NCI-H524 (cell line): ENCODE measurements at regions not wholly inside any gene's neighbourhood (a gene's known extent, or its start where the extent isn't known, plus 50 kb on each side); places are given as distances from the start of the nearest gene placed in this dataset.

Source experiments
- DNase-seq, 2 experiments: peaks; one replicate each; lab custom pipeline; 2025; lab: John Stamatoyannopoulos, UW

GRCh38 chr2:74735009-74735408, 81.0 kb downstream of the SEMA4F start:
- DNase-seq: no peak

GRCh38 chr2:74735564-74735963, 81.5 kb downstream of the SEMA4F start:
- DNase-seq: peak; percentile 88 to 92

- DNase-seq: no peak
These were observed 82.5 kb downstream of the SEMA4F start for GRCh38 chr2:74736589-74736988.

GRCh38 chr2:74738586-74738985, 84.5 kb downstream of the SEMA4F start:
- no peak for DNase-seq

GRCh38 chr2:74739129-74739528, 85.1 kb downstream of the SEMA4F start:
- DNase-seq: no peak

- no peak for DNase-seq
These were observed 85.7 kb downstream of the SEMA4F start for GRCh38 chr2:74739733-74740241.

- DNase-seq: no peak
These were observed 86.3 kb downstream of the SEMA4F start for GRCh38 chr2:74740395-74740740.

- peak in 1 of 2 experiments; percentile 17 for DNase-seq
These were observed 86.8 kb downstream of the SEMA4F start for GRCh38 chr2:74740741-74741431.

- DNase-seq: peak; percentile 14 to 68
These were observed 87.6 kb downstream of the SEMA4F start for GRCh38 chr2:74741629-74742028.

- no peak for DNase-seq
These were observed 88.4 kb downstream of the SEMA4F start for GRCh38 chr2:74742471-74742870.

GRCh38 chr2:74743039-74743438, 89.0 kb downstream of the SEMA4F start:
- peak in 1 of 2 experiments; percentile 27 for DNase-seq

- DNase-seq: no peak
These were observed 89.7 kb downstream of the SEMA4F start for GRCh38 chr2:74743778-74744177.

- DNase-seq: peak in 1 of 2 experiments; percentile 42
These were observed 89.0 kb upstream of the HK2 start for GRCh38 chr2:74744731-74745515.

GRCh38 chr2:74745766-74746165, 88.2 kb upstream of the HK2 start:
- no peak for DNase-seq

- DNase-seq: no peak
These were observed 87.4 kb upstream of the HK2 start for GRCh38 chr2:74746480-74746879.

- no peak for DNase-seq
These were observed 86.4 kb upstream of the HK2 start for GRCh38 chr2:74747411-74748080.

- DNase-seq: no peak
These were observed 85.3 kb upstream of the HK2 start for GRCh38 chr2:74748665-74749064.

GRCh38 chr2:74749432-74749831, 84.5 kb upstream of the HK2 start:
- no peak for DNase-seq

- DNase-seq: no peak
These were observed 81.7 kb upstream of the HK2 start for GRCh38 chr2:74751981-74752851.

GRCh38 chr2:74755386-74755785, 78.5 kb upstream of the HK2 start:
- no peak for DNase-seq

GRCh38 chr2:74756356-74756890, 77.5 kb upstream of the HK2 start:
- DNase-seq: no peak

- no peak for DNase-seq
These were observed 73.9 kb upstream of the HK2 start for GRCh38 chr2:74759986-74760385.
